HepG2 (cell line): ENCODE measurements at regions not wholly inside any gene's neighbourhood (a gene's known extent, or its start where the extent isn't known, plus 50 kb on each side); places are given as distances from the start of the nearest gene placed in this dataset.

Source experiments
- ATAC-seq: fragments of 200-7000 bp; cut with Tn5 transposase; 3 replicates; pipeline ENCODE4 v1.9.1; 2020; ENCODE audit warnings: mild to moderate bottlenecking, moderate library complexity
- BruUV-seq: library from RNA; stranded (reverse); fragments of 400-500 nt; replicated peaks from 2 replicates; lab custom pipeline; 2021; lab: Mats Ljungman, UMichigan
- CTCF ChIA-PET: fragments of 300-600 bp; formaldehyde crosslinking; extraction: SDS; loops from one replicate; lab custom pipeline; 2021; ENCODE audit warnings: low total read pairs, inconsistent platforms, low intra/inter-chr PET ratio; lab: Yijun Ruan, JAX
- POLR2A ChIA-PET: fragments of 350-600 bp; sonication (Branson Sonifier 250); formaldehyde crosslinking; loops from one replicate; lab custom pipeline; 2020; ENCODE audit warnings: antibody characterized with exemption, inconsistent platforms; lab: Yijun Ruan, JAX
- DNase-seq: peaks from one replicate; pipeline ENCODE4 v3.0.0-alpha.2; 2015; ENCODE audit warnings: low spot score
- FAIRE-seq: peaks from 3 replicates; lab custom pipeline; 2011; peaks lifted over from hg19 to GRCh38; lab: Jason Lieb, UNC
- H2AFZ ChIP-seq: one replicate; pipeline ENCODE4 v1.6.1; 2011; ENCODE audit warnings: low read length, inconsistent platforms
- H3K27ac ChIP-seq: fragments of 300-600 bp; 3 replicates; pipeline ENCODE4 v1.8.0; 2011; ENCODE audit warnings: mixed run types, mild to moderate bottlenecking, mixed read lengths, low read length, inconsistent platforms; ENCODE audit not compliant: insufficient read depth; ENCODE audit errors: extremely low read length
- H3K27me3 ChIP-seq, 2 experiments: fragments of 200-600 bp in 1 of 2; 2 replicates in 1 of 2; 3 replicates in 1 of 2; pipeline versions ENCODE4 v1.6.0 to v1.8.0; 2011; ENCODE audit warnings: low read length in 2 of 2, mild to moderate bottlenecking in 2 of 2, moderate library complexity in 2 of 2, inconsistent platforms in 1 of 2; ENCODE audit not compliant: insufficient read depth in 2 of 2, control insufficient read depth in 1 of 2
- H3K36me3 ChIP-seq, 2 experiments: fragments of 200-600 bp in 1 of 2; replicated peaks in 1 of 2; 2 replicates in 1 of 2; 3 replicates in 1 of 2; pipeline versions ENCODE4 v1.5.1 to v1.8.0; 2011; ENCODE audit warnings: low read length in 2 of 2, inconsistent platforms in 1 of 2; ENCODE audit not compliant: insufficient read depth in 2 of 2, control insufficient read depth in 1 of 2
- H3K4me1 ChIP-seq: 2 replicates; pipeline ENCODE4 v1.5.1; 2012; ENCODE audit warnings: low read length, inconsistent platforms; ENCODE audit not compliant: insufficient read depth
- H3K4me2 ChIP-seq: 2 replicates; pipeline ENCODE4 v1.6.0; 2011; ENCODE audit warnings: low read depth, low read length, inconsistent platforms
- H3K4me3 ChIP-seq, 3 experiments: fragments of 200-600 bp in 1 of 3; sonication (generic), shearing (Covaris generic) in 1 of 3; replicated peaks in 1 of 3; 2 replicates each; pipeline ENCODE4 v1.5.1; 2011 to 2016; ENCODE audit warnings: low read length in 3 of 3, inconsistent platforms in 2 of 3, low read depth in 2 of 3, mild to moderate bottlenecking in 2 of 3, control low read depth in 1 of 3, mixed read lengths in 1 of 3; ENCODE audit not compliant: insufficient read depth in 1 of 3
- H3K79me2 ChIP-seq: one replicate; pipeline ENCODE4 v1.6.1; 2011; ENCODE audit warnings: low read length, inconsistent platforms; ENCODE audit not compliant: insufficient read depth
- H3K9ac ChIP-seq: 2 replicates; pipeline ENCODE4 v1.6.0; 2011; ENCODE audit warnings: mild to moderate bottlenecking, low read depth, low read length, inconsistent platforms; ENCODE audit not compliant: insufficient read depth
- H3K9me3 ChIP-seq: 2 replicates; pipeline ENCODE4 v1.5.1; 2012; ENCODE audit warnings: mild to moderate bottlenecking, low read length
- H4K20me1 ChIP-seq: 2 replicates; pipeline ENCODE4 v1.6.0; 2011; ENCODE audit warnings: inconsistent platforms, mild to moderate bottlenecking, low read length, moderate library complexity; ENCODE audit not compliant: insufficient read depth
- TOE1 ChIP-seq: sonication (generic); formaldehyde crosslinking; IDR thresholded peaks from 2 replicates; pipeline ENCODE4 v1.4.0; 2020; ENCODE audit warnings: mild to moderate bottlenecking, missing genetic modification reagents
- ZNF430 ChIP-seq: sonication (generic); formaldehyde crosslinking; IDR thresholded peaks from 2 replicates; pipeline ENCODE4 v1.9.0; 2021; ENCODE audit warnings: mild to moderate bottlenecking, missing genetic modification reagents
- ZNF567 ChIP-seq: sonication (generic); formaldehyde crosslinking; IDR thresholded peaks from 2 replicates; pipeline ENCODE4 v1.8.1; 2023; ENCODE audit warnings: mild to moderate bottlenecking, missing genetic modification reagents, borderline replicate concordance
- ZNF766 ChIP-seq: sonication (generic); formaldehyde crosslinking; IDR thresholded peaks from 2 replicates; pipeline ENCODE4 v1.5.0; 2020; ENCODE audit warnings: missing genetic modification reagents, borderline replicate concordance
- WGBS: methylation state at CpG from one replicate; pipeline ENCODE4 v1.1.6; 2017; ENCODE audit warnings: low lambda C conversion rate; 5-methylcytosine and 5-hydroxymethylcytosine counted together
- in situ Hi-C: cut with HindIII; loops from 2 replicates; pipeline ENCODE4 v1.10.0; 2017; ENCODE audit warnings: low pct_unique_long_range_greater_than_20kb; ENCODE audit not compliant: extremely low pct_ligation_motif_present
- intact Hi-C: fragments of 100-400 bp; cut with micrococcal nuclease; formaldehyde crosslinking; loops from one replicate; pipeline ENCODE4 v1.10.0; 2022; ENCODE audit not compliant: unreplicated experiment
- TF ChIP-seq, protein P1 (sequence below): sonication (generic); formaldehyde crosslinking; IDR thresholded peaks from 2 replicates; pipeline ENCODE4 v1.4.0; 2020; ENCODE audit warnings: missing genetic modification reagents

GRCh38 chr9:22590336-22591033 is 143.9 kb downstream of the DMRTA1 start:
- Histone ChIP-seq H3K9ac (no peak overlapping the region), H3K79me2 (no peaks in the 10 kb centered on the region), H3K36me3 (no peaks in the 10 kb centered on the region), H2AFZ (no peak overlapping the region), H4K20me1 (no peaks in the 10 kb centered on the region), H3K4me2 (no peak overlapping the region), H3K4me3 (no peak overlapping the region), H3K27me3 (no peaks in the 10 kb centered on the region), H3K27ac (no peak overlapping the region), H3K4me1 (no peaks in the 10 kb centered on the region), H3K9me3 (peaks cover 48% of the 10 kb centered on the region)
- no peak for ATAC-seq
- 39% methylated on average over 1 of the region's 1 CpG for WGBS
- ChIA-PET POLR2A (no interaction called here), CTCF (no interaction called here)
- BruUV-seq: no TSS peak
- TF ChIP-seq, protein P1, sequence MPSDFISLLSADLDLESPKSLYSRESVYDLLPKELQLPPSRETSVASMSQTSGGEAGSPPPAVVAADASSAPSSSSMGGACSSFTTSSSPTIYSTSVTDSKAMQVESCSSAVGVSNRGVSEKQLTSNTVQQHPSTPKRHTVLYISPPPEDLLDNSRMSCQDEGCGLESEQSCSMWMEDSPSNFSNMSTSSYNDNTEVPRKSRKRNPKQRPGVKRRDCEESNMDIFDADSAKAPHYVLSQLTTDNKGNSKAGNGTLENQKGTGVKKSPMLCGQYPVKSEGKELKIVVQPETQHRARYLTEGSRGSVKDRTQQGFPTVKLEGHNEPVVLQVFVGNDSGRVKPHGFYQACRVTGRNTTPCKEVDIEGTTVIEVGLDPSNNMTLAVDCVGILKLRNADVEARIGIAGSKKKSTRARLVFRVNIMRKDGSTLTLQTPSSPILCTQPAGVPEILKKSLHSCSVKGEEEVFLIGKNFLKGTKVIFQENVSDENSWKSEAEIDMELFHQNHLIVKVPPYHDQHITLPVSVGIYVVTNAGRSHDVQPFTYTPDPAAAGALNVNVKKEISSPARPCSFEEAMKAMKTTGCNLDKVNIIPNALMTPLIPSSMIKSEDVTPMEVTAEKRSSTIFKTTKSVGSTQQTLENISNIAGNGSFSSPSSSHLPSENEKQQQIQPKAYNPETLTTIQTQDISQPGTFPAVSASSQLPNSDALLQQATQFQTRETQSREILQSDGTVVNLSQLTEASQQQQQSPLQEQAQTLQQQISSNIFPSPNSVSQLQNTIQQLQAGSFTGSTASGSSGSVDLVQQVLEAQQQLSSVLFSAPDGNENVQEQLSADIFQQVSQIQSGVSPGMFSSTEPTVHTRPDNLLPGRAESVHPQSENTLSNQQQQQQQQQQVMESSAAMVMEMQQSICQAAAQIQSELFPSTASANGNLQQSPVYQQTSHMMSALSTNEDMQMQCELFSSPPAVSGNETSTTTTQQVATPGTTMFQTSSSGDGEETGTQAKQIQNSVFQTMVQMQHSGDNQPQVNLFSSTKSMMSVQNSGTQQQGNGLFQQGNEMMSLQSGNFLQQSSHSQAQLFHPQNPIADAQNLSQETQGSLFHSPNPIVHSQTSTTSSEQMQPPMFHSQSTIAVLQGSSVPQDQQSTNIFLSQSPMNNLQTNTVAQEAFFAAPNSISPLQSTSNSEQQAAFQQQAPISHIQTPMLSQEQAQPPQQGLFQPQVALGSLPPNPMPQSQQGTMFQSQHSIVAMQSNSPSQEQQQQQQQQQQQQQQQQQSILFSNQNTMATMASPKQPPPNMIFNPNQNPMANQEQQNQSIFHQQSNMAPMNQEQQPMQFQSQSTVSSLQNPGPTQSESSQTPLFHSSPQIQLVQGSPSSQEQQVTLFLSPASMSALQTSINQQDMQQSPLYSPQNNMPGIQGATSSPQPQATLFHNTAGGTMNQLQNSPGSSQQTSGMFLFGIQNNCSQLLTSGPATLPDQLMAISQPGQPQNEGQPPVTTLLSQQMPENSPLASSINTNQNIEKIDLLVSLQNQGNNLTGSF (CRISPR knock-in tag): no peak
- TF ChIP-seq ZNF766: no peak
- TF ChIP-seq ZNF430 (CRISPR knock-in tag): no peak
- TF ChIP-seq TOE1 (CRISPR knock-in tag): no peak
- TF ChIP-seq ZNF567 (CRISPR knock-in tag): no peak
- DNase-seq: no peak
- no peak for FAIRE-seq
- intact Hi-C loops (no loop called here), in situ Hi-C loops (no loop called here)
